WTC11 (cell line): ENCODE measurements at regions not wholly inside any gene's neighbourhood (a gene's known extent, or its start where the extent isn't known, plus 50 kb on each side); places are given as distances from the start of the nearest gene placed in this dataset.

Experiments
- ATAC-seq: fragments of 200-7000 bp; cut with Tn5 transposase; 2 replicates; pipeline ENCODE4 v1.10.0; 2021; ENCODE audit warnings: mild to moderate bottlenecking, moderate library complexity
- CTCF ChIA-PET: fragments of 300-600 bp; sonication (Branson Sonifier 250); formaldehyde crosslinking; loops from one replicate; lab custom pipeline; 2021; ENCODE audit warnings: antibody characterized with exemption; lab: Charles Lee
- POLR2A ChIA-PET: fragments of 350-600 bp; sonication (Branson Sonifier 250); formaldehyde crosslinking; loops from one replicate; lab custom pipeline; 2021; ENCODE audit warnings: antibody characterized with exemption; lab: Charles Lee
- DNase-seq: peaks from one replicate; pipeline ENCODE4 v3.0.0; 2021; ENCODE audit warnings: low spot score
- H3K27ac Mint-ChIP-seq: 2 replicates; pipeline ENCODE4 v1.8.0; 2021; ENCODE audit warnings: mixed read lengths
- H3K27me3 Mint-ChIP-seq: 2 replicates; pipeline ENCODE4 v1.8.0; 2021; ENCODE audit warnings: low read depth, mild to moderate bottlenecking, moderate library complexity, mixed read lengths
- H3K36me3 Mint-ChIP-seq: 2 replicates; pipeline ENCODE4 v1.8.0; 2021; ENCODE audit warnings: mixed read lengths
- H3K4me1 Mint-ChIP-seq: 2 replicates; pipeline ENCODE4 v1.8.0; 2022; ENCODE audit warnings: mixed read lengths
- H3K4me3 Mint-ChIP-seq: 2 replicates; pipeline ENCODE4 v1.8.0; 2021; ENCODE audit warnings: mild to moderate bottlenecking, moderate library complexity, mixed read lengths
- H3K9me3 Mint-ChIP-seq: 2 replicates; pipeline ENCODE4 v1.8.0; 2021; ENCODE audit warnings: mixed read lengths
- CBFB ChIP-seq: sonication (generic); formaldehyde crosslinking; IDR thresholded peaks from 2 replicates; pipeline ENCODE4 v1.8.1; 2022; ENCODE audit warnings: mild to moderate bottlenecking, low read depth, missing genetic modification reagents
- FOXP1 ChIP-seq: sonication (generic); formaldehyde crosslinking; IDR thresholded peaks from 2 replicates; pipeline ENCODE4 v1.8.0; 2022; ENCODE audit warnings: missing genetic modification reagents, mild to moderate bottlenecking, moderate library complexity, borderline replicate concordance
- GRHL2 ChIP-seq: fragments of 250-450 bp; sonication (Bioruptor Pico); IDR thresholded peaks from 2 replicates; pipeline ENCODE4 v1.8.0; 2022; ENCODE audit warnings: mild to moderate bottlenecking, moderate library complexity; ENCODE audit not compliant: insufficient replicate concordance, severe bottlenecking
- IRF2 ChIP-seq: sonication (generic); formaldehyde crosslinking; IDR thresholded peaks from 2 replicates; pipeline ENCODE4 v1.8.0; 2022; ENCODE audit warnings: low read depth, missing genetic modification reagents, borderline replicate concordance
- NR2C2 ChIP-seq: sonication (generic); formaldehyde crosslinking; IDR thresholded peaks from 2 replicates; pipeline ENCODE4 v1.8.0; 2022; ENCODE audit warnings: mild to moderate bottlenecking, missing genetic modification reagents
- RELA ChIP-seq: sonication (generic); formaldehyde crosslinking; IDR thresholded peaks from 2 replicates; pipeline ENCODE4 v1.8.1; 2022; ENCODE audit warnings: missing genetic modification reagents, mild to moderate bottlenecking, borderline replicate concordance
- RORB ChIP-seq: fragments of 250-450 bp; sonication (Bioruptor Pico); IDR thresholded peaks from 2 replicates; pipeline ENCODE4 v1.9.0; 2021; ENCODE audit warnings: mild to moderate bottlenecking
- TEAD4 ChIP-seq: sonication (generic); formaldehyde crosslinking; IDR thresholded peaks from 2 replicates; pipeline ENCODE4 v1.8.0; 2022; ENCODE audit warnings: mild to moderate bottlenecking, missing genetic modification reagents
- ZNF423 ChIP-seq: fragments of 250-450 bp; sonication (Bioruptor Pico); IDR thresholded peaks from 2 replicates; pipeline ENCODE4 v2.1.2; 2022; ENCODE audit warnings: mild to moderate bottlenecking, moderate library complexity
- ZNF671 ChIP-seq: fragments of 250-450 bp; sonication (Bioruptor Pico); IDR thresholded peaks from 2 replicates; pipeline ENCODE4 v1.8.0; 2021; ENCODE audit warnings: mild to moderate bottlenecking
- TF ChIP-seq, protein P1 (sequence below): sonication (generic); formaldehyde crosslinking; IDR thresholded peaks from 2 replicates; pipeline ENCODE4 v1.8.1; 2023; ENCODE audit warnings: mild to moderate bottlenecking, missing genetic modification reagents
- TF ChIP-seq, protein P2 (sequence below): fragments of 250-450 bp; sonication (Bioruptor Pico); IDR thresholded peaks from 2 replicates; pipeline ENCODE4 v1.9.0; 2021; ENCODE audit warnings: mild to moderate bottlenecking
- TF ChIP-seq, protein P3 (sequence below): fragments of 250-450 bp; sonication (Bioruptor Pico); IDR thresholded peaks from 2 replicates; pipeline ENCODE4 v2.1.2; 2022; ENCODE audit warnings: mild to moderate bottlenecking, moderate library complexity
- TF ChIP-seq, protein P4 (sequence below): sonication (generic); formaldehyde crosslinking; IDR thresholded peaks from 2 replicates; pipeline ENCODE4 v1.8.0; 2023; ENCODE audit warnings: mild to moderate bottlenecking, missing genetic modification reagents
- TF ChIP-seq, protein P5 (sequence below): sonication (generic); formaldehyde crosslinking; IDR thresholded peaks from 2 replicates; pipeline ENCODE4 v1.8.1; 2023; ENCODE audit warnings: mild to moderate bottlenecking, missing genetic modification reagents, borderline replicate concordance
- TF ChIP-seq, protein P6 (sequence below): fragments of 250-450 bp; sonication (Bioruptor Pico); IDR thresholded peaks from 2 replicates; pipeline ENCODE4 v1.9.0; 2021; ENCODE audit warnings: moderate library complexity, mild to moderate bottlenecking, inconsistent platforms, borderline replicate concordance

DNA sequence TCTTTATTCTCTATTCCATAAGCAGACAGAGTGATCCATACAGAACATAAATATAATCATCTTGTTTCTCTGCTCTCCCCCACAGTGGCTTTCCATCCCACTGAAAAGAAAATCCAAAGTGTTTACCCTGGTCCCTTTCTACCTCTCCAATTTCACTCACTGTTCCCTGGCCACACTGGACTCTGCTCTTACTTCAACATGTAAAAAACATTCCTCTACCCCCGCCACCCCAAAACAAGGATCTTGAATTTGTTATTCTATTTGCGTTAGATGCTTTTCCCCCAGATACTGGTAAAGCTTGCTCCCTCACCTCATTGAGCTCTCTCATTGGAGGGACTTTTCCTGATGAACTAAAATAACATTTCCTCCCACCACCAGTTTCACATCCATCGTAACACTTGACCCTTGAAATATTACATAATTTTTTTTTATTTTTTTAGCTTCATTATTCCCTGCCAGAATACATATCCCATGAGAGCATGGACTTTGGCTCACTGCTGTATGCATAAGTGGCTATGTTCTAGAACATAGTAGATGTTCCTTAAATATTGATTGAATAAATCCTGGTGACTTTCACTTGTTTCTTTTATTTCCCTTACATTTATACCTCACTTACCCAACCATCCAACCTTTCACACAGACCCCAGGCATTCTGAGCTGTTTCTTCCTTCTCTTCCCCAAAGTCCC is 162.7 kb upstream of the MEIS2 start:
- TF ChIP-seq, protein P1, sequence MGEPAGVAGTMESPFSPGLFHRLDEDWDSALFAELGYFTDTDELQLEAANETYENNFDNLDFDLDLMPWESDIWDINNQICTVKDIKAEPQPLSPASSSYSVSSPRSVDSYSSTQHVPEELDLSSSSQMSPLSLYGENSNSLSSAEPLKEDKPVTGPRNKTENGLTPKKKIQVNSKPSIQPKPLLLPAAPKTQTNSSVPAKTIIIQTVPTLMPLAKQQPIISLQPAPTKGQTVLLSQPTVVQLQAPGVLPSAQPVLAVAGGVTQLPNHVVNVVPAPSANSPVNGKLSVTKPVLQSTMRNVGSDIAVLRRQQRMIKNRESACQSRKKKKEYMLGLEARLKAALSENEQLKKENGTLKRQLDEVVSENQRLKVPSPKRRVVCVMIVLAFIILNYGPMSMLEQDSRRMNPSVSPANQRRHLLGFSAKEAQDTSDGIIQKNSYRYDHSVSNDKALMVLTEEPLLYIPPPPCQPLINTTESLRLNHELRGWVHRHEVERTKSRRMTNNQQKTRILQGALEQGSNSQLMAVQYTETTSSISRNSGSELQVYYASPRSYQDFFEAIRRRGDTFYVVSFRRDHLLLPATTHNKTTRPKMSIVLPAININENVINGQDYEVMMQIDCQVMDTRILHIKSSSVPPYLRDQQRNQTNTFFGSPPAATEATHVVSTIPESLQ, result no peak
- TF ChIP-seq, protein P2, sequence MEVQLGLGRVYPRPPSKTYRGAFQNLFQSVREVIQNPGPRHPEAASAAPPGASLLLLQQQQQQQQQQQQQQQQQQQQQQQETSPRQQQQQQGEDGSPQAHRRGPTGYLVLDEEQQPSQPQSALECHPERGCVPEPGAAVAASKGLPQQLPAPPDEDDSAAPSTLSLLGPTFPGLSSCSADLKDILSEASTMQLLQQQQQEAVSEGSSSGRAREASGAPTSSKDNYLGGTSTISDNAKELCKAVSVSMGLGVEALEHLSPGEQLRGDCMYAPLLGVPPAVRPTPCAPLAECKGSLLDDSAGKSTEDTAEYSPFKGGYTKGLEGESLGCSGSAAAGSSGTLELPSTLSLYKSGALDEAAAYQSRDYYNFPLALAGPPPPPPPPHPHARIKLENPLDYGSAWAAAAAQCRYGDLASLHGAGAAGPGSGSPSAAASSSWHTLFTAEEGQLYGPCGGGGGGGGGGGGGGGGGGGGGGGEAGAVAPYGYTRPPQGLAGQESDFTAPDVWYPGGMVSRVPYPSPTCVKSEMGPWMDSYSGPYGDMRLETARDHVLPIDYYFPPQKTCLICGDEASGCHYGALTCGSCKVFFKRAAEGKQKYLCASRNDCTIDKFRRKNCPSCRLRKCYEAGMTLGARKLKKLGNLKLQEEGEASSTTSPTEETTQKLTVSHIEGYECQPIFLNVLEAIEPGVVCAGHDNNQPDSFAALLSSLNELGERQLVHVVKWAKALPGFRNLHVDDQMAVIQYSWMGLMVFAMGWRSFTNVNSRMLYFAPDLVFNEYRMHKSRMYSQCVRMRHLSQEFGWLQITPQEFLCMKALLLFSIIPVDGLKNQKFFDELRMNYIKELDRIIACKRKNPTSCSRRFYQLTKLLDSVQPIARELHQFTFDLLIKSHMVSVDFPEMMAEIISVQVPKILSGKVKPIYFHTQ (CRISPR knock-in tag), result no peak
- TF ChIP-seq, protein P3, sequence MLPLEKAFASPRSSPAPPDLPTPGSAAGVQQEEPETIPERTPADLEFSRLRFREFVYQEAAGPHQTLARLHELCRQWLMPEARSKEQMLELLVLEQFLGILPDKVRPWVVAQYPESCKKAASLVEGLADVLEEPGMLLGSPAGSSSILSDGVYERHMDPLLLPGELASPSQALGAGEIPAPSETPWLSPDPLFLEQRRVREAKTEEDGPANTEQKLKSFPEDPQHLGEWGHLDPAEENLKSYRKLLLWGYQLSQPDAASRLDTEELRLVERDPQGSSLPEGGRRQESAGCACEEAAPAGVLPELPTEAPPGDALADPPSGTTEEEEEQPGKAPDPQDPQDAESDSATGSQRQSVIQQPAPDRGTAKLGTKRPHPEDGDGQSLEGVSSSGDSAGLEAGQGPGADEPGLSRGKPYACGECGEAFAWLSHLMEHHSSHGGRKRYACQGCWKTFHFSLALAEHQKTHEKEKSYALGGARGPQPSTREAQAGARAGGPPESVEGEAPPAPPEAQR, result no peak
- TF ChIP-seq IRF2 (CRISPR knock-in tag) (no peak), FOXP1 (CRISPR knock-in tag) (no peak), NR2C2 (CRISPR knock-in tag) (no peak), CBFB (CRISPR knock-in tag) (no peak), ZNF671 (no peak), RORB (CRISPR knock-in tag) (no peak), TEAD4 (CRISPR knock-in tag) (no peak), ZNF423 (CRISPR knock-in tag) (no peak), GRHL2 (CRISPR knock-in tag) (no peak), RELA (CRISPR knock-in tag) (no peak)
- TF ChIP-seq, protein P4, sequence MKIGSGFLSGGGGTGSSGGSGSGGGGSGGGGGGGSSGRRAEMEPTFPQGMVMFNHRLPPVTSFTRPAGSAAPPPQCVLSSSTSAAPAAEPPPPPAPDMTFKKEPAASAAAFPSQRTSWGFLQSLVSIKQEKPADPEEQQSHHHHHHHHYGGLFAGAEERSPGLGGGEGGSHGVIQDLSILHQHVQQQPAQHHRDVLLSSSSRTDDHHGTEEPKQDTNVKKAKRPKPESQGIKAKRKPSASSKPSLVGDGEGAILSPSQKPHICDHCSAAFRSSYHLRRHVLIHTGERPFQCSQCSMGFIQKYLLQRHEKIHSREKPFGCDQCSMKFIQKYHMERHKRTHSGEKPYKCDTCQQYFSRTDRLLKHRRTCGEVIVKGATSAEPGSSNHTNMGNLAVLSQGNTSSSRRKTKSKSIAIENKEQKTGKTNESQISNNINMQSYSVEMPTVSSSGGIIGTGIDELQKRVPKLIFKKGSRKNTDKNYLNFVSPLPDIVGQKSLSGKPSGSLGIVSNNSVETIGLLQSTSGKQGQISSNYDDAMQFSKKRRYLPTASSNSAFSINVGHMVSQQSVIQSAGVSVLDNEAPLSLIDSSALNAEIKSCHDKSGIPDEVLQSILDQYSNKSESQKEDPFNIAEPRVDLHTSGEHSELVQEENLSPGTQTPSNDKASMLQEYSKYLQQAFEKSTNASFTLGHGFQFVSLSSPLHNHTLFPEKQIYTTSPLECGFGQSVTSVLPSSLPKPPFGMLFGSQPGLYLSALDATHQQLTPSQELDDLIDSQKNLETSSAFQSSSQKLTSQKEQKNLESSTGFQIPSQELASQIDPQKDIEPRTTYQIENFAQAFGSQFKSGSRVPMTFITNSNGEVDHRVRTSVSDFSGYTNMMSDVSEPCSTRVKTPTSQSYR (CRISPR knock-in tag), result no peak
- TF ChIP-seq, protein P5, sequence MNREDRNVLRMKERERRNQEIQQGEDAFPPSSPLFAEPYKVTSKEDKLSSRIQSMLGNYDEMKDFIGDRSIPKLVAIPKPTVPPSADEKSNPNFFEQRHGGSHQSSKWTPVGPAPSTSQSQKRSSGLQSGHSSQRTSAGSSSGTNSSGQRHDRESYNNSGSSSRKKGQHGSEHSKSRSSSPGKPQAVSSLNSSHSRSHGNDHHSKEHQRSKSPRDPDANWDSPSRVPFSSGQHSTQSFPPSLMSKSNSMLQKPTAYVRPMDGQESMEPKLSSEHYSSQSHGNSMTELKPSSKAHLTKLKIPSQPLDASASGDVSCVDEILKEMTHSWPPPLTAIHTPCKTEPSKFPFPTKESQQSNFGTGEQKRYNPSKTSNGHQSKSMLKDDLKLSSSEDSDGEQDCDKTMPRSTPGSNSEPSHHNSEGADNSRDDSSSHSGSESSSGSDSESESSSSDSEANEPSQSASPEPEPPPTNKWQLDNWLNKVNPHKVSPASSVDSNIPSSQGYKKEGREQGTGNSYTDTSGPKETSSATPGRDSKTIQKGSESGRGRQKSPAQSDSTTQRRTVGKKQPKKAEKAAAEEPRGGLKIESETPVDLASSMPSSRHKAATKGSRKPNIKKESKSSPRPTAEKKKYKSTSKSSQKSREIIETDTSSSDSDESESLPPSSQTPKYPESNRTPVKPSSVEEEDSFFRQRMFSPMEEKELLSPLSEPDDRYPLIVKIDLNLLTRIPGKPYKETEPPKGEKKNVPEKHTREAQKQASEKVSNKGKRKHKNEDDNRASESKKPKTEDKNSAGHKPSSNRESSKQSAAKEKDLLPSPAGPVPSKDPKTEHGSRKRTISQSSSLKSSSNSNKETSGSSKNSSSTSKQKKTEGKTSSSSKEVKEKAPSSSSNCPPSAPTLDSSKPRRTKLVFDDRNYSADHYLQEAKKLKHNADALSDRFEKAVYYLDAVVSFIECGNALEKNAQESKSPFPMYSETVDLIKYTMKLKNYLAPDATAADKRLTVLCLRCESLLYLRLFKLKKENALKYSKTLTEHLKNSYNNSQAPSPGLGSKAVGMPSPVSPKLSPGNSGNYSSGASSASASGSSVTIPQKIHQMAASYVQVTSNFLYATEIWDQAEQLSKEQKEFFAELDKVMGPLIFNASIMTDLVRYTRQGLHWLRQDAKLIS, result no peak
- TF ChIP-seq, protein P6, sequence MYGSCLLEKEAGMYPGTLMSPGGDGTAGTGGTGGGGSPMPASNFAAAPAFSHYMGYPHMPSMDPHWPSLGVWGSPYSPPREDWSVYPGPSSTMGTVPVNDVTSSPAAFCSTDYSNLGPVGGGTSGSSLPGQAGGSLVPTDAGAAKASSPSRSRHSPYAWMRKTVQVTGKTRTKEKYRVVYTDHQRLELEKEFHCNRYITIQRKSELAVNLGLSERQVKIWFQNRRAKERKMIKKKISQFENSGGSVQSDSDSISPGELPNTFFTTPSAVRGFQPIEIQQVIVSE, result no peak
- ATAC-seq (no peak), DNase-seq (no peak)
- ChIA-PET POLR2A (no interaction called here), CTCF (no interaction called here)
- Mint-ChIP-seq H3K4me1 (no peaks in the 10 kb centered on the region), H3K9me3 (no peaks in the 10 kb centered on the region), H3K4me3 (no peak overlapping the region), H3K27ac (no peak overlapping the region), H3K36me3 (no peaks in the 10 kb centered on the region), H3K27me3 (no peaks in the 10 kb centered on the region)
